GM12865 (cell line): ENCODE measurements at regions not wholly inside any gene's neighbourhood (a gene's known extent, or its start where the extent isn't known, plus 50 kb on each side); places are given as distances from the start of the nearest gene placed in this dataset.

Source experiments
- DNase-seq: peaks from one replicate; pipeline ENCODE4 v3.0.0; 2010; ENCODE audit warnings: low read depth
- H3K4me3 ChIP-seq: 2 replicates; pipeline ENCODE4 v1.5.1; 2011; ENCODE audit warnings: mild to moderate bottlenecking, low read depth, low read length, control low read depth
- CTCF ChIP-seq: IDR thresholded peaks from 2 replicates; pipeline ENCODE4 v1.5.1; 2011; ENCODE audit warnings: low read length, control low read depth, low read depth, inconsistent platforms; ENCODE audit not compliant: insufficient read depth; ENCODE audit errors: missing control alignments

- no peak overlapping the region for H3K4me3 ChIP-seq
- no peak for TF ChIP-seq CTCF
- no peak for DNase-seq
Observed at GRCh38 chr17:77553459-77554066, 404.9 kb upstream of the TNRC6C start.

- TF ChIP-seq CTCF = no peak
- no peak overlapping the region for H3K4me3 ChIP-seq
- DNase-seq = no peak
Observed at GRCh38 chr17:77555121-77555591, 403.3 kb upstream of the TNRC6C start.

- TF ChIP-seq CTCF = no peak
- H3K4me3 ChIP-seq = no peak overlapping the region
- no peak for DNase-seq
Observed at GRCh38 chr17:77555741-77556291, 402.7 kb upstream of the TNRC6C start.

GRCh38 chr17:77556383-77557061, 402.0 kb upstream of the TNRC6C start:
- H3K4me3 ChIP-seq = no peak overlapping the region
- DNase-seq = no peak
- TF ChIP-seq CTCF = no peak

- no peak for TF ChIP-seq CTCF
- DNase-seq = no peak
- no peak overlapping the region for H3K4me3 ChIP-seq
Observed at GRCh38 chr17:77558846-77559626, 399.5 kb upstream of the TNRC6C start.

- H3K4me3 ChIP-seq = no peak overlapping the region
- DNase-seq = no peak
- no peak for TF ChIP-seq CTCF
Observed at GRCh38 chr17:77560381-77560780, 398.1 kb upstream of the TNRC6C start.
